ENCODE measurements at regions not wholly inside any gene's neighbourhood (a gene's known extent, or its start where the extent isn't known, plus 50 kb on each side); places are given as distances from the start of the nearest gene placed in this dataset.
"Not testable (repeated sequence)": the region's sequence is repeated elsewhere in the genome, so short reads cannot be mapped to it uniquely, and the experiment has no call there.

- no peak for DNase-seq (ENCODE audit: low spot score)
These were observed 68.5 kb downstream of the MRPL36 start for GRCh38 chr5:1731091-1731639.

- DNase-seq (ENCODE audit: low spot score), result no peak
These were observed 69.2 kb downstream of the MRPL36 start for GRCh38 chr5:1730487-1730847.

GRCh38 chr5:1729641-1730486 is 69.8 kb downstream of the MRPL36 start:
- no peak for DNase-seq (ENCODE audit: low spot score)

DNA sequence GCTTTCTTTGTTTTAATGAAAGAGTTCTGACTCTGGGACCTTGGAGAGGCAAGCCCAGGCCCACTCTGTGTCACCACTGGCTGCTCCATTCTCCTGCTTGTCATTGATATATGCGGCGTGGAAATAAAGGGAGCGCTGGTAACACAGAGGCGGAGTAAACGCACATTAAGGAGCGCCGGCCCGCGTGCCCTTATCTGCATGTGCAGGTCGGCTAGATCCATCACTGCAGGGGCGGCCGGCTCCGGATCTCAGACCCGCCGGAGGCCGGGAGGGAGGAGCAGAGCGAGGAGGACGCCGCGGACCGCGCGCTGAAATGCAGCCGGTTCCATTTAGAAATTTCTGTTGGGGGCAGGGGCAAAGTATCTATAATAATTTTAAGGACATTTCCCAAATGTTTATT is 70.8 kb downstream of the MRPL36 start:
- DNase-seq (ENCODE audit: low spot score), result no peak

DNA sequence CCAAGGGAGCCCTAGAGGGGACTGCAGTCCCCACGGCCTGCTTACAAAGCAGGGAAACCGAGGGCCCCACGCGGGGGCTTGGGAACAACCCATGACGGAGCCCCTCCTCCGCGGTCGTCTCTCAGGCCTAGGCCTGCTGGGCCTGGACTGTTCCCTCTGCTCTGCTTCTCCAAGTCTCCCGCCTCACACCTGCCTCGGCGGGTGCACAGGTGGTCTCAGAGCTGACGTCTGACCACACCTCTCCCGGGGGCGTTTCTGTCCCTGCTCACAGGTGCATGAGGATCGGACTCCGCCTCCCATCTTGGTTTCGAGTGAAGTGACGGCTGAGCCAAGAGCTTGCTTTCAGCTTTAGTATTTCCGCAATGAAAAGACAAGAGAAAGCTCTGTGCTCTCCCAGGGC is 72.1 kb downstream of the MRPL36 start:
- no peak for DNase-seq (ENCODE audit: low spot score)

GRCh38 chr5:1726956-1727355 is 72.7 kb downstream of the MRPL36 start:
- DNase-seq (ENCODE audit: low spot score), result no peak

DNA sequence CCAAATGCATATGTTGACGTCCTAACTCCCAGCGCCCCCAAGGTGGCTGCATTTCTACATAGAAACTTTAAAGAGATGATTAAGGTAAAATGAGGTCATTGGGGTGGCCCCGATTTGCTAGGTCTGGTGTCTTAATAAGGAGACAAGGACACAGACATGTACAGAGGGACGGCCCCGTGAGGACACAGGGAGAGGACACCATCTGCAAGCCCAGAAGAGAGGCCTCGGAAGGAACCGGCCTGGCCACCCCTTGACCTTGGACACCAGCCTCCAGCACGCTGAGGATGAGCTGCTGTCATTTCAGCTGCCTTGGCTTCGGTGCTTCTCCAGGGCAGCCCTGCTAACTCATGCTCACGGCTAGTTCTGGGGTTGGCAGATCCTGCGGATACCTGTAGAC is 73.2 kb downstream of the MRPL36 start:
- DNase-seq (ENCODE audit: low spot score), result no peak

GRCh38 chr5:1725641-1726468 is 73.8 kb downstream of the MRPL36 start:
- no peak for DNase-seq (ENCODE audit: low spot score)

GRCh38 chr5:1724822-1725602 is 74.6 kb downstream of the MRPL36 start:
- no peak for DNase-seq (ENCODE audit: low spot score)

DNA sequence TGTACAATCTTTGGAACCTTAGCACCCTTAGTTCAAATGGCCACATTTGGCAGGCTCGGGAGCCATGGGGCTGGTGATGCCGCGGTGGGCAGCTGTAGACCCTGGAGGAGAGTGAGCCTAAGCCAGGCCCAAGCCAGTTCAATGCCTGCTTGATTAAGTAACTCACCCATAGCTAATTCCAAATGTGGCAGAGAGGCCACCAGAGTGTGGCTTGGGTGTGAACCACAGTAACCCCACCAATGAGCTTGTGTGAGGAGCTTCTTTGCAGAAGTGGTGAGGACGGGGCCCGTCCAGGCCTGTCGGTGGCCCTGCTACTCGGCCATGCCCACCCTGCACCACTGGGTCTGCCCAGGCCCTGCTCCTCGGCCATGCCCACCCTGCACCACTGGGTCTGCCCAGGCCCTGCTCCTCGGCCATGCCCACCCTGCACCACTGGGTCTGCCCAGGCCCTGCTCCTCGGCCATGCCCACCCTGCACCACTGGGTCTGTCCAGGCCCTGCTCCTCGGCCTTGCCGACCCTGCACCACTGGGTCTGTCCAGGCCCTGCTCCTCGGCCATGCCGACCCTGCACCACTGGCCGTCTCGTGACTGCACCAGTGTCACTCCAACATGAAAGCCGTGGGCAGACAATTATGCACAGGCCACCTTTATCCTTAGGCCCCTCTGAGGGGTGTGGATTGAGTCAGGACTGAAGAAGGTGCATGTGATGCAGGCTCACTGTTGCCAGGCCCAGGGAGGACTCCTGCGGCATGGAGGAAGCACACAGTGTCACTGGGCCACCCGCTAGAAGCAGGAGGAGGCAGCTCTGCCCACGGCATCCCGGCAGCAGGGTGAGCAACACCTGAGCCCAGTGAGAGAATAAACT is 75.4 kb downstream of the MRPL36 start:
- no peak for DNase-seq (ENCODE audit: low spot score)

DNA sequence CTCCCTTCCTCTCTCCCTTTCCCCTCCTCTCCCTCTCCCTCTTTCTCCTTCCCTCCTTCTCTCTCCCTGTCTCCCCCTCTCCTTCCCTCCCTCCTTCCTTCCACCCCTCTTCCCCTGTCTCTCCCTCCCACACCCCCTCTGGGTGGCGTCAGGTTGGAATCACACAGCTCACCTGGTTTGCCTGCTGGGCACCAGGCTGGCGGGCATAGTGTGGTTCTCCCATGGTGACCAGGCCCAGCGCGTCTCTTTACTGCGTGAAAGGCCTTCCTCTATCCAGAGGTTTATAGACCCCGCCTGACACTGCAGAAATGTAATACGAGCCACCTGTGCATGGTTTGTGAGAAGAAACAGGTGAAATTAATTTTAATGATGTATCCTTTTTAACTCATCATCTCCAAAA is 76.2 kb downstream of the MRPL36 start:
- no peak for DNase-seq (ENCODE audit: low spot score)

DNA sequence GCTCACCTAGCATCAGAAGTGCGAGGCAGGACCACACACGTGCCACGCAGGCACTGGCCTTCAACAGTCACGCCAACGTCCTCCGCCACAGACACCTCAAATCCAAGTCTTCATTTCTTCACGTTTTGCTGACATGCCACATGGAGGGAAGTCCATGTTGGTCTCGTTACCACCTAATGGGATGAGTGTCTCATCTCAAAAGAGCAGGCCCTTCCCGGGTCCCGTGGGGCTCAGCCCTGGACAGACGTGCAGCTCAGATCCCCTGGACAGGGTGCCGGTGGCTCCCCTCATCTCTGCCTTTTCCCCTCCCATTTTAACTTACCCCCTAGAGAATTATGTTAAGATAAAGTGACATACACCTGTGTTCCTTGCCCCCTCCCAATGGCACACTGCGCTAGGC is 76.8 kb downstream of the MRPL36 start:
- no peak for DNase-seq (ENCODE audit: low spot score)

GRCh38 chr5:1720396-1721110 is 79.1 kb downstream of the MRPL36 start:
- no peak for DNase-seq (ENCODE audit: low spot score)

DNA sequence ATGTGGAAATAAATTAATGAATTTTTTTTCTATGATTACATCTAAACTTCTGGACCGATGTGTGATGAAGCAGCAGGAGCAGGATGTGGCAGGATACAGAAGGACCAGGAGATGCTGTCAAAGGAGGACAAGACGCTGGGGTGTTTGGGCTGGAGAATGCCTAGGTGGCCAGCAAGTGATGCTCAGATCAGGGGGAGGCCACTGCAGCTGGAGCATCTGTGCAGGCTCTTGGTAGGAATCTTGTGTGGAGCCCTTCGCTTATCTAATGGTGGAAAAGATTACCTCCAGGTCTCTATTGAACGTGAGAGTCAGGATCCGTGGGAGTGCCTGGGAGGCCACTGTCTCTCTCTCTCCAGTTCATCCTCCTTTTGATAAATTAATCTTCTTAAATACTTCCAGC is 79.8 kb downstream of the MRPL36 start:
- DNase-seq (ENCODE audit: low spot score), result no peak

DNA sequence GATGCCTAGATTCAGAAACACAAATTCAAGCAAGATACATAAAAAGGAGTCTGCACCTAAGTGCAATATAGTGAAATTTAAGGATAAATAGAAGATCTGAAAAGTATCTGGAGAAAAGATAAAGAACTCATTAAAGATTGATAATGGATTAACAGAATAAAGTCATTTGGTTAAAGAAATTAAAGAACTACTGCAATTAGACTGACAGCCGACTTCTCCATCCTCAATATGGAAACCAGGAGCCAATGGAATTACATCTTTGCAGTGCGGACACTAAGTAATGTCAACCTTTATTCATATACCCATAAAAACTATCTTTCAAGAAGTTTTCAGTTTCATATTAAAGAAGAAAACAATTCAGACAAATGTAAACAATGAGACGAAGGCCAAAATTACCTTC is 81.0 kb downstream of the MRPL36 start:
- DNase-seq (ENCODE audit: low spot score), result no peak

DNA sequence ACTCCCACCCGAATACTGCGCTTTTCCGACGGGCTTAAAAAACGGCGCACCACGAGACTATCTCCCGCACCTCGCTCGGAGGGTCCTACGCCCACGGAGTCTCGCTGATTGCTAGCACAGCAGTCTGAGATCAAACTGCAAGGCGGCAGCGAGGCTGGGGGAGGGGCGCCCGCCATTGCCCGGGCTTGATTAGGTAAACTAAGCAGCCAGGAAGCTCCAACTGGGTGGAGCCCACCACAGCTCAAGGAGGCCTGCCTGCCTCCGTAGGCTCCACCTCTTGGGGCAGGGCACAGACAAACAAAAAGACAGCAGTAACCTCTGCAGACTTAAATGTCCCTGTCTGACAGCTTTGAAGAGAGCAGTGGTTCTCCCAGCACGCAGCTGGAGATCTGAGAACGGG is 89.5 kb downstream of the MRPL36 start:
- DNase-seq (ENCODE audit: low spot score), result not testable (repeated sequence)

DNA sequence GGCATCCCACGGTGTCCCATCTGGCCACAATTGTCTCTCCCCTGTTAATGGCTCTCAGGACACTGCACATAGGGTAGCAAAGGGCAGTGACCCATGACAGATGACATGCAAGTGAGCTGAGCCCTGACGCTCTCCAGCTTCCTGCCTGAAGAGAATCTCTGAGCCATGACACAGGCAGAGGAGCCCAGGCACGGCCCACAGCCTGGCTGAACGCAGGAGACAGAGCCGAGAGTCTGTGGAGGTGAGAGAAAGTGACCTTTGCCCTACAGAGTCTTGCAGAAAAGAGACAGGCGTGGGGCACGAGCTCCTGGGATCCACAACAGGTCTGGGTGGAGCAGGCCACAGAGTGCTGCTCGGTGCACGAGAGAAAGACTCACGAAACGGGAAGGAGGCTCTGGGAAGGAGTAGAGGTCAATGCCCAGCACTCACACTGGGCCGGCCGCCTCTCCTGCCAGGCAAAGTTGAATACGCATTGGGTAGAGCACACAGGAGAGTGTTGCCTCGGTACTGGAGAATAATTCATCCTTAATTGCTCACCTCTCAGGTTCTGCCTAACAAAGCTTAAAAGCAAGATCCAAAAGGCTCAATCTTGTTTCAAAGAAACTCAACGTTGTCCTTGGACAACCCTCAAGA is 90.3 kb downstream of the MRPL36 start:
- DNase-seq (ENCODE audit: low spot score), result no peak

DNA sequence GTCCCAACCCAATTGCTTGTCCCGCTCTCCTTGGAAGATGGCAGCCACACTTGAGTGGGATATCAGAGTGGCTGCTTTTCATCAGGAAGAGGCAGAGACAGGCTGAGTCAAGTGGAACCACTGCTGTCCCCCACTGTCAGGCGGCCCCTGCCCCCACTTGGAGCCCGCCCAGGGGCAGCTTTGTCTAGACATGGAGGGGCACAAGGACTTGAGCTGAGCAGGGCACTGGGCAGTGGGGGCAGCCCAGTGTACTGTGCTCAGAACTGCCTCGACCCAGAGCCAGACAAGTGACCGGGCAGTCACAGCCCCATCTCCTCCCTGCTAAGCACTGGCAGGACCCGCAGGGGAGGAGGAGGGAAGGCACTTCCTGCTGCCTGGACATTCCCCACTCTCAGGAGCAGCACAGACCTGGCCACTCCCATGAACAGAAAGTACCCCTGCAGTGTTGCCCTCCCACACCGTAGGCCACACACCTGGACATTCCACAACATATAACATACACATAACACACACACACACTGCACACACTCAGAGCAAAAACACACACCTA is 91.0 kb downstream of the MRPL36 start:
- no peak for DNase-seq (ENCODE audit: low spot score)

DNA sequence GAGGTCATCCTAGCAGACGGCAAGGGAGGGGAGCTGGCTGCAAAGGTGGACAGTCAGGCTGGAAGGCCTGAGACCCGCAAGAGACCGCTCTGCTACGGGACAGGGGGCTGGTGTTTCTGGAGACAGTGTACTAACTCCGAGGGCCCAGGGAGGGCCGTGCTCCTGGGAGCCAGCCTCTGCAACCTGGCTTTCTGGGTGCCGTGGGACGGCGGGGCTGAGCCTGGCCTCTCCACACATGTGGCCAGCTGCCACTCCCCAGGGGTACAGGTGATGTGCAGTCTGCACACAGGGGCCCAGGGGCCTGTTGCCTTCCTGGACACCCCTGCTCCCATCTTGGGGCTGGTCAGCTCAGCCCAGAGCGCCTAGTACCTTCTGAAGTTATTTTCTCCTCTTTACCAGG is 92.2 kb downstream of the MRPL36 start:
- DNase-seq (ENCODE audit: low spot score), result no peak

DNA sequence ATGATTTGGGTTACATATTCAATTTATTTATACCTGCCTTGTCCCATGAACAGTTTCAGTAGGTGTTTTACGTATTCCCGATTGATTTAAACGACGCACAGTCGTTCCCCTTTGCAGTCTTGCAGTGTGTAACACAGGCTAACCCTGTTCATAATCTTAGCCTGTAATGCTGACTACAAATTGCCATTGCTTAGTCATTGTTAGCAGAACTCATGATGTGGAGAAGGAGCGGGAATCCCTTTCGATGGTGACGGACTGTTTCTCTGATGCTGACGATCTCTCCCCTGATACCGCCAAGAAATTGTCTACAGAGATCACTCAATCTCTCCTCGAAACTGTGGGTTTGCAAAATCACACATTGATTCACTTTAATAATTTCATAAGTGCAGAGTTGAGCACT is 93.2 kb downstream of the MRPL36 start:
- no peak for DNase-seq (ENCODE audit: low spot score)

Measured in H4 (cell line).